ENCODE measurements at regions not wholly inside any gene's neighbourhood (a gene's known extent, or its start where the extent isn't known, plus 50 kb on each side); places are given as distances from the start of the nearest gene placed in this dataset.

DNA sequence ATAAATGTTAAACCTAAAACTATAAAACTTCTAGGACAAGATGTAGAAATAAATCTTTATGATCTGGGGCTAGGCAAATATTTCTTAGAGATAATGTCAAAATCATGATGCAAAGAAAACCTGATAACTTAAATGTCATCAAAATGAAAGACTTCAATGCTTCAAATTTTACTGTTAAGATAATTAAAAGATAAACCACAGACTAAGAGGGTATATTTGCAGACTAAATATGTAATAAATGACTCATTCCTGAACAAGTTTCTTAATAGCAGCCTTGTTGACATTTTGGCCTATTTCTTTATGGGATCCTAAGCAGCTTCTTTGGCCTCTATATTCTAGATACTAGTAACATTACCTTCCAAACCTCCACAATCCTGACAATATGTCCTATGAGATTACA, 2878.3 kb upstream of the PCDH20 start:
- Mint-ChIP-seq H3K4me3 (ENCODE audit: unreplicated experiment) (no peak overlapping the region), H3K36me3 (ENCODE audit: low read depth) (no peaks in the 10 kb centered on the region), H3K9me3 (ENCODE audit: low read depth) (peaks cover 5% of the 10 kb centered on the region), H3K4me1 (ENCODE audit: low read depth) (peaks cover 8% of the 10 kb centered on the region), H3K27me3 (ENCODE audit: low read depth) (no peaks in the 10 kb centered on the region), H3K27ac (ENCODE audit: unreplicated experiment) (no peak overlapping the region)
- no peak for DNase-seq (ENCODE audit: low spot score)
- TF ChIP-seq, protein P1, sequence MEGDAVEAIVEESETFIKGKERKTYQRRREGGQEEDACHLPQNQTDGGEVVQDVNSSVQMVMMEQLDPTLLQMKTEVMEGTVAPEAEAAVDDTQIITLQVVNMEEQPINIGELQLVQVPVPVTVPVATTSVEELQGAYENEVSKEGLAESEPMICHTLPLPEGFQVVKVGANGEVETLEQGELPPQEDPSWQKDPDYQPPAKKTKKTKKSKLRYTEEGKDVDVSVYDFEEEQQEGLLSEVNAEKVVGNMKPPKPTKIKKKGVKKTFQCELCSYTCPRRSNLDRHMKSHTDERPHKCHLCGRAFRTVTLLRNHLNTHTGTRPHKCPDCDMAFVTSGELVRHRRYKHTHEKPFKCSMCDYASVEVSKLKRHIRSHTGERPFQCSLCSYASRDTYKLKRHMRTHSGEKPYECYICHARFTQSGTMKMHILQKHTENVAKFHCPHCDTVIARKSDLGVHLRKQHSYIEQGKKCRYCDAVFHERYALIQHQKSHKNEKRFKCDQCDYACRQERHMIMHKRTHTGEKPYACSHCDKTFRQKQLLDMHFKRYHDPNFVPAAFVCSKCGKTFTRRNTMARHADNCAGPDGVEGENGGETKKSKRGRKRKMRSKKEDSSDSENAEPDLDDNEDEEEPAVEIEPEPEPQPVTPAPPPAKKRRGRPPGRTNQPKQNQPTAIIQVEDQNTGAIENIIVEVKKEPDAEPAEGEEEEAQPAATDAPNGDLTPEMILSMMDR (IDR thresholded peaks at IDR 0.05): no peak

DNA sequence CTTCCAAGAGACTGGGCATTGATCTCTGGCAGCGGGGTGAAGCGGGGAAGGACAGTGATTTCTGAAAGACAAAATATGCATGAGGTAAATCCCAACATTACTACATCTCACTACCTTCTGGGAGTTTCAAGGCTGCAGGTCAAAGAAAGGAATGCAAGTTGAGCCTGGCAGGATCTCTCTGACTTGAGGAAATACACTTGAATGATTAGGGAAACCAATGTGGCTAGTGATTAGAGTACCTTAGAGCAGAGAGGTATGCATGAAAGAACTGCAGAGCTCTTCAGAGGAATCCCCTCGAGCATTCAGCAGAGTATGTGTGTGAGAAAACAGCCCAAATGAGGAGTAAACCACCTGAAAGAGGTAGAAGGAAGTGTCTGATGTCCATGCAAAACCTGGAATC, 2874.1 kb upstream of the PCDH20 start:
- Mint-ChIP-seq H3K4me1 (ENCODE audit: low read depth) (peaks cover 8% of the 10 kb centered on the region), H3K27ac (ENCODE audit: unreplicated experiment) (no peak overlapping the region), H3K27me3 (ENCODE audit: low read depth) (no peaks in the 10 kb centered on the region)

DNA sequence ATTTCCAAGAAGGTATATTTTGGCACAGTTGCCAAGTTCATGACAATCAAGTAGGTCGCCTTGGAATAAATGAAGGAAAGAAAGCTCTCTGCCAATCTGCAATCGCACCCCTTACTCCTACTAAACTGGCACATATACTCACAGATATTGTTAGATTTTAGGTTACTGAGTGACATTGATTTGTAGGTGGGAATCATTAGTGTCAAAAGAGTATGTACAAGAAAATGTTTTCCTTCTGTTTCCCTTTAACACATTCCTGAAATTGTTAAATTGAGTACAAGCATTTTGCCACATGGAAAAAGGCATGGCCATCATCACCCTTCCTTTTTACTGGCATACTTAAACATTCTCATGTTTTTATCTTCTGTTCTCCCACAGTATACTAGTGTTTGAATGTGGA, 2868.3 kb upstream of the PCDH20 start:
- Mint-ChIP-seq H3K4me3 (ENCODE audit: unreplicated experiment) (no peak overlapping the region), H3K36me3 (ENCODE audit: low read depth) (no peaks in the 10 kb centered on the region), H3K4me1 (ENCODE audit: low read depth) (peaks cover 14% of the 10 kb centered on the region), H3K27me3 (ENCODE audit: low read depth) (no peaks in the 10 kb centered on the region), H3K27ac (ENCODE audit: unreplicated experiment) (no peak overlapping the region), H3K9me3 (ENCODE audit: low read depth) (peaks cover 17% of the 10 kb centered on the region)
- no peak for DNase-seq (ENCODE audit: low spot score)
- TF ChIP-seq, protein P1 (IDR thresholded peaks at IDR 0.05): no peak

More for the DNA sequence above, 2874.1 kb upstream of the PCDH20 start:
- DNase-seq (ENCODE audit: low spot score): no peak
- TF ChIP-seq, protein P1 (IDR thresholded peaks at IDR 0.05): no peak
- Mint-ChIP-seq H3K4me3 (ENCODE audit: unreplicated experiment) (no peak overlapping the region), H3K9me3 (ENCODE audit: low read depth) (peaks cover 7% of the 10 kb centered on the region), H3K36me3 (ENCODE audit: low read depth) (no peaks in the 10 kb centered on the region)

DNA sequence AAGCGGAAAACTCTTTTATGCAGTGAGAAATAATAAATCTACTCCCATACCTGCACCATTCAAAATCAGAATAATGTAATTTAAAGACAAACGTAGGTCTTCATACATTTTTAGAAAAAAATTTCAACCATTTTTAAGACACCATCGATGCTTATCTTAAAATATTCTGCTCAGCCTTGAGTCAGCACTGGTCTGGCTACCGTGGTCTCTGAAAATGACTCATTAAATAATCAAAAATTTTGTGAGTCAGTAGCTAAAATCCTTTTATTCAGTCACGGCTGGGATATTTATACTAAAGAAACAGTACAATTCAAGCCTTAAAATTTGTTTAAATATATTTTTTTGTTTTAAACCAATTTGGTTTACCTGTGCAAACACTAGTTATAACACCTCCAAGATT, 2862.8 kb upstream of the PCDH20 start:
- no peaks in the 10 kb centered on the region for H3K36me3 Mint-ChIP-seq (ENCODE audit: low read depth)
- peaks cover 20% of the 10 kb centered on the region for H3K9me3 Mint-ChIP-seq (ENCODE audit: low read depth)
- no peaks in the 10 kb centered on the region for H3K27me3 Mint-ChIP-seq (ENCODE audit: low read depth)
- peaks cover 7% of the 10 kb centered on the region for H3K4me1 Mint-ChIP-seq (ENCODE audit: low read depth)
- DNase-seq (ENCODE audit: low spot score): no peak
- H3K4me3 Mint-ChIP-seq (ENCODE audit: unreplicated experiment): no peak overlapping the region
- peak overlapping the region; percentile 63 for H3K27ac Mint-ChIP-seq (ENCODE audit: unreplicated experiment)
- TF ChIP-seq, protein P1 (IDR thresholded peaks at IDR 0.05): no peak

DNA sequence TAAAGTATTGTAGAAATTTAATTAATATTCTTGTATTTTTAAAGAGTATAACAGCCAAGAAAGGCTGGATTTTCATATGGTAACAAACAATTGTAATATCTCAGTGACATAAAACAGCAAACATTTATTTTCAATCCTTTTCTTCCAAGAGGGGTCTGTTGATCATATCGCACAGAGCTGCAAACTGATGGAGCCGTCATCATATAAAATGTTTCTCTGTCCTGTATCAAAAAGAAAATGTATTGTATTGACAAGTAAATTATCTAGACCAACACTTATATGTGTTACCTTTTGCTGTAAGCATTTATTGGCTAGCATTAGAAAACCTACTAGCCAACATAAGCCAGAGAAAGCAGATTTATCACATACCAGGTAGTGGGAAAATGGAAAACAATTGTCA, 2861.4 kb upstream of the PCDH20 start:
- Mint-ChIP-seq H3K27ac (ENCODE audit: unreplicated experiment) (no peak overlapping the region), H3K4me1 (ENCODE audit: low read depth) (peaks cover 10% of the 10 kb centered on the region), H3K9me3 (ENCODE audit: low read depth) (peaks cover 20% of the 10 kb centered on the region), H3K27me3 (ENCODE audit: low read depth) (no peaks in the 10 kb centered on the region), H3K36me3 (ENCODE audit: low read depth) (no peaks in the 10 kb centered on the region), H3K4me3 (ENCODE audit: unreplicated experiment) (no peak overlapping the region)
- TF ChIP-seq, protein P1 (IDR thresholded peaks at IDR 0.05): no peak
- DNase-seq (ENCODE audit: low spot score): no peak
